ENCODE measurements at regions not wholly inside any gene's neighbourhood (a gene's known extent, or its start where the extent isn't known, plus 50 kb on each side); places are given as distances from the start of the nearest gene placed in this dataset.
"Not testable (repeated sequence)": the region's sequence is repeated elsewhere in the genome, so short reads cannot be mapped to it uniquely, and the experiment has no call there.

DNA sequence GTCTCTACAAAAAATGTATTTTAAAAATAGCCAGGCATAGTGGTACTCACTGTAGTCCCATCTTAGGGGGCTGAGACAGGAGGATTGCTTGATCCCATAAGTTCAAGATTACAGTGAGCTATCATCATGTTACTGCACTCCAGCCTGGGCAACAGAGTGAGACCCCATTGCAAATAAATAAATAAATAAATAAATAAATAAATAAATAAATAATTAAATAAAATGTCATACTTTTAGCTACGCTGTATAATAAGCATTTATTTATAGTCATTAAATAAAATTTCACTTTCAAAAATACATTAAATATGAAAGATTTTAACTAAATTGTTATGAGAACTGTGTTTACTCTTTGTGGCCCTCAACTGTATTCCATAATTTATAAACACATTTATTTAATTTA, 1124.2 kb downstream of the PCDH7 start:
- no peak for DNase-seq

DNA sequence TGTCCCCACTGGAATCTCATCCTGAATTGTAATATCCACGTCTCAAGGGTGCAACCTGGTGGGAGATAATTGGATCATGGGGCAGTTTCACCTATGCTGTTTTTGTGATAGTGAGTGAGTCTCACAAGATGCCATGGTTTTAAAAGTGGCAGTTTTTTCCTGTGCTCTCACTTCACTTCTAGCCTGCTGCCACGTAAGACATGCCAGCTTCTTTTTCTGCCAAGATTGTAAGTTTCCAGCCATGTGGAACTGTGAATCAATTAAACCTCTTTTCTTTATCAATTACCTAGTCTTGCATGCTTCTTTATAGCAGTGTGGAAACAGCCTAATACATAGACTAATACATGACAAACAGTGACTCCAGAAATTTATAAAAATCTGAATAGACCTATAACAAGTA, 1131.8 kb downstream of the PCDH7 start:
- no peak for DNase-seq

DNA sequence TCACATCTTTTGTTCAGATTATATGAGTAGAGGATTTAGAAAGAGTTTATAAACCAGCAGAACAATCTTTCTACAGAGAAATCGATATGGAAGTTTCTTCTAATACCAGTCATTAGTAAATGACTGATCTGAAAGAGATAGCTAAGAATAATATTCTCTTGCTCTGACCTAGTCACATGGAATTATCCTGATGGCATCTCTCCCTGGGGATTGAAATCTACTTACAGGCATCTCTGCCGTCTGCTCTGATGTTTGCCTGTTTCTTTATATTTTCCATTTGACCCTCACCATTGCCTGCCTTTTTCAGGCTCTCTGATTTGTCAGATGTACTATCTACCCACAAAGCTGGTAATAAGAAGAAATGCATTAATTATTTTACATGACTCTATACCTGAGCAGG, 1157.3 kb downstream of the PCDH7 start:
- DNase-seq = no peak

DNA sequence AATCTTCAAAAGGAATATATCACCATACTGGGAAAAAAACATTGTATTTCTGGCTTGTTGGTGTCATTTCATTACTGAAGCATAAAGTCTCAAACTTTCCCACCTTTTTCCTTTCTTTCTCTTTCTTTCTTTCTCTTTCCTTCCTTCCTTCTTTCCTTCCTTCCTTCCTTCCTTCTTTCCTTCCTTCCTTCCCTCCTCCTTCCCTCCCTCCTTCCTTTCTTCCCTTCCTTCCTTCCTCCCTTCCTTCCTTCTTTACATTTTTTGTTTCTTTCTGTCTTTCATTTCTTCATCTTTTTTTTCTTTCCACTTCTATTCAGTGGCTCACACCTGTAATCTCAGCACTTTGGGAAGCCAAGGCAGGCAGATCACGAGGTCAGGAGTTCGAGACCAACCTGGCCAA, 1160.7 kb downstream of the PCDH7 start:
- not testable (repeated sequence) for DNase-seq

DNA sequence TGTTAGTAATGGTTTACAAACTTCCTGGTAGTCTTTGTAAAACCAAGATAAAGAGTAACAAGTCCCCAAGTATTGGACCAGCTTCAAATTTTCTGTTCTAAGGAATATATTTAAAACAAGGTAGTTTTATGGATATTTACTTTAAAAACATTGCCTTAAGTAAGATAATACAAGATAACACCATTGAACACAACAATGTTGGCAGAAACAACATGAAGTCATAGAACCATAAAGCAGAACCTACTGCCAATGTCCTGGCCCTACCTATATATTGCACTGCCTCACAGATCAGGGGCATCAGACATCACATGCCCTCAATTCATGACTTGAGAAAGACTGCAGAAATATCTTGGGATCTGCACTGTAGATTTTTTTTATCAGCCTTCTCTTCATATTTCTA, 1176.2 kb downstream of the PCDH7 start:
- no peak for DNase-seq

DNA sequence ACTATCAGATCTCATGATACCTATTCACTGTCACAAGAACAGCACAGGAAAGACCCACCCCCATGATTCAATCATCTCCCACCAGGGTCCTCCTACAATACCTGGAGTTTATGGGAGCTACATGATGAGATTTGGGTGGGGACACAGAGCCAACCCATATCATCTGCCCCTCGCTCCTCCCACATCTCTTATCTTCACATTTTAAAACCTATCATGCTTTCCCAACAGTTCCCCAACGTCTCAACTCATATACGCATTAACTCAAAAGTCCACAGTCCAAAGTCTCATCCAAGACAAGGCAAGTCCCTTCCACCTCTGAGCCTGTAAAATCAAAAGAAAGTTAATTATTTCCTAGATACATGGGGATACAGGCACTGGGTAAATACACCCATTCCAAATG, 1185.2 kb downstream of the PCDH7 start:
- DNase-seq = no peak

- no peak for DNase-seq
These were observed 1188.1 kb downstream of the PCDH7 start for GRCh38 chr4:31908261-31908660.

GRCh38 chr4:31917334-31917733, 1197.2 kb downstream of the PCDH7 start:
- no peak for DNase-seq

DNA sequence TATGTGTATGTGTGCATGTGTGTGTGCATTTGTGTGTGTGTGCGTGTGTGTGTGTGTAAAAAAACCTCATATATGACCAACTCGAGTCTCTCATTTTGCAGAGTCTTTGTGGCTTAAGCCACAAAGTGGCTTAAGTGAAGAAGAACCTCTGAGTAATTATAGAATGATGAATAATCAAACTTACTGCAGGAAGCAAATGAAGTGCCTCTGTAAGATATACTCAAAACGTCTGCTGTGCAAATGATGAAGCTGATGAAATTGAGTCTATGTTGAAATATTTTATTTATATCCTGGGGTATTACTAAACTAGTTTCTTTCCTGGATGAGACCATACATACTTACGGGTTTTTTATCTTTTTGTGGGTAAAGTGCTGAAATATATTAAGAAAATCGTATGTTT, 1198.7 kb downstream of the PCDH7 start:
- DNase-seq = no peak

- no peak for DNase-seq
These were observed 1203.5 kb downstream of the PCDH7 start for GRCh38 chr4:31923634-31924033.

DNA sequence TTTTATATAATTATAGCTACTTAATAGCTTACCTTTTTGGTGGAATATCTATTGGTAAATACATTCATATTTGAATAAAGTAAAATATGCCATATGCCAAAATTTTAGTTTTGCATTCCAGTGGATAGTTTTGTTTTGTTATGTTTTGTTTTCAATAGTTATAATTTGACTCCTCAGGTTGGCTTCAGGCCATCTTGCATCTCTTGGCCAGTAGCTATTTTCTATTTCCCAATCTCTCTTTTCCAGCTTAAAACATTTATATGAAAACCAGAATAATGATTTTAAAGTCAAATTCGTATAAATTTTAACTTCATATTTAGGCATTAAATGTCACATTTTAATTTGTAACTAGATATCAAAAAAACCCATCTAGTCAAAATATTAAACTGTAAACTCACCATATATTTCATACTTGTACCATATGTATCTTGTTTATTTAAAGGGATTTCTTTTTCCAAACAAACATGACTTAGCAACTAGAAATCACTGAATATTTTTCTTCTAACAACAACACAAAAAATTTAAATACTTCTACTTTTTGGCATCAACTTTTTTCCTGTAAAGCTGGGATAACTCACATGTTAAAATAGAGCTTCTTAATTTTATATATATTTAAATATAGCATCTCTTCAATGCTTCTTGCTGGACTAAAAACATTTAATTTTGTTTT, 1209.6 kb downstream of the PCDH7 start:
- DNase-seq = no peak

GRCh38 chr4:31946456-31946855, 1226.3 kb downstream of the PCDH7 start:
- no peak for DNase-seq

- no peak for DNase-seq
These were observed 1226.9 kb downstream of the PCDH7 start for GRCh38 chr4:31947101-31947500.

DNA sequence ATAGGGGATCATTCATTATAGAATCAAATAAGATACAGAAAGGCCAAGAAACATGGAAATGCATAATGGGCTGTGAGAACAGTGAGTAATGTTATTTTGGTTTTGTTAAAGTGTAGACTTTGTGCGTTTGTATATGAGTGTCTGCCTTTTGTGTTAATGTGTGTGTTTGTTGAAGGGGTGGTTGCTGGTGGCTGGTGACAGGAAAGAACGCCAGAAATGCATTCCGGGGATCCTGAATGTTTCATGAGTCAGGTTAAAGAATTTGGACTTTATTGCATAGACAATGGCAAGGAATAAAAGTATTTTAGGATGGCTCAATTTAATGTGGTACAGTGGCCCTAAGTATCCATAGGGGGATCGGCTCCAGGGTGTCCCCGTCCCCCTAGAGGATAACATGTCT, 1228.9 kb downstream of the PCDH7 start:
- no peak for DNase-seq

GRCh38 chr4:31955346-31955745, 1235.2 kb downstream of the PCDH7 start:
- no peak for DNase-seq

GRCh38 chr4:31959972-31960371, 1239.8 kb downstream of the PCDH7 start:
- DNase-seq = no peak

DNA sequence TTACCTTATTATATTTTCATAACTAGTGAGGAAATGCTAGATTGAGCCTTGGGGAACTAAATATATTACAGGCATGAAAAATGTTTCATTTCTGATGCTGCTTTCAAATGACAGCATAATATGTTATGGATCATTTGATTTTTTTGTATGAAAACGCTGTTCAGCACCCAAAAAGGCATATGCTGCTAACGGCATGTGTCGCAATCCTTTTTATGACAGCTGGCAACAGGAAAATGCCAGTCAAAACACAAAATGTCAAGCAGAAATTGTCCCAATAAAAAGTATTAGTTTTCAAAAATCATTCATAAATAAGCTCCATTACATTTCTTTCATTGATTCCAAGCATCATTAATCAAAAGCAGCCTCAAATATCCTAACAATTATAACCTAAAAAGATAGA, 1244.5 kb downstream of the PCDH7 start:
- no peak for DNase-seq

DNA sequence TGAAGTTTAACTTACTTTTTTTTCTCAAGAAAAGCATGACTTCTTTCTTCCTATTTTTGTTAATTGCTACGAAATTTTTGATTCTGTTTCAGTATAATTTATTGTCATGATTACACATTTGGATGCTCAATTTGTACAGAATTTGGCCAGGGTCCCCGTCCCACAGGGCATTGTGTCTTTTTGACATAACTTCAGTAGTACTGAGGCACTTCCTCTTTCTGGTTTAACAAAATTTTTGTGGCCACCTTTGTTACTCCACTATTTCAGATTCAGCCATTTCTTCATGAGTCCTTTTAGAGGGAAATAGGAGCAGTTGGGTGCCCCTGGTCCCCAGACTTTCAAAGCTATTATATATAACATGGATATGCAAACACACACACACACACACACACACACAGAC, 1248.7 kb downstream of the PCDH7 start:
- no peak for DNase-seq

DNA sequence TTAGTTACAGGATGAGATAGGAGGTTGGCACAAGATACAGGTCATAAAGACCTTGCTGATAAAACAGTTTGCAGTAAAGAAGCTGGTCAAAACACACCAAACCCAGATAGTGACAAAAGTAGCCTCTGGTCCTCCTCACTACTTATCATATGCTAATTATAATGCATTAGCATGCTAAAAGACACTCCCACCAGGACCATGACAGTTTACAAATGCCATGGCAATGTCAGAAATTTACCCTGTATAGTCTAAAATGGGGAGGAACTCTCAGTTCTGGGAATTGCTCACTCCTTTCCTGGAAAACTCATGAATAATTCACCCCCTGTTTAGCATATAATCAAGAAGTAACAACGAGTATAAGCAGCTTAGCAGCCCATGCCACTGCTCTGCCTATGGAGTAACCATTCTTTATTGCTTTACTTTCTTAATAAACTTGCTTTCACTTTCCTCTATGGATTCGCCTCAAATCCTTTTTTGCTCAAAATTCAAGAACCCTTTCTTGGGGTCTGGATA, 1254.4 kb downstream of the PCDH7 start:
- no peak for DNase-seq

DNA sequence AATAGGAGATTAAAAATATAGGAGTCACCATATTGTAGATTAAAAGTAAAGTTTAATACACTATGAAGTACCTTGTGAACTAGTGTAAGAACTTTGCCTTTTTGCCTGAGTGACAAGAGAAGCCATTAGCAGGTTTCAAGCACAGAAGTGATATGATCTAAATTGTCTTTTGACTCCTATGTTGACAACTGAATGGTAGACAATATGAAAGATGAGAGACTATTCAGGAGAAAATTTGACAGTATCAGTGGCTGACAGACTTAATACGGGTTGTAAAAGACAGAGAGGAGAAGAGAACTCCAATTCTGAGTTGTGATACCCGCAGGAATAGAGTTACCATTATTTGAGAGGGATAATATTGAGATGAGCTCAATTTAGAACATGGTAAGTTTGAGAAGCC, 1259.8 kb downstream of the PCDH7 start:
- no peak for DNase-seq

DNA sequence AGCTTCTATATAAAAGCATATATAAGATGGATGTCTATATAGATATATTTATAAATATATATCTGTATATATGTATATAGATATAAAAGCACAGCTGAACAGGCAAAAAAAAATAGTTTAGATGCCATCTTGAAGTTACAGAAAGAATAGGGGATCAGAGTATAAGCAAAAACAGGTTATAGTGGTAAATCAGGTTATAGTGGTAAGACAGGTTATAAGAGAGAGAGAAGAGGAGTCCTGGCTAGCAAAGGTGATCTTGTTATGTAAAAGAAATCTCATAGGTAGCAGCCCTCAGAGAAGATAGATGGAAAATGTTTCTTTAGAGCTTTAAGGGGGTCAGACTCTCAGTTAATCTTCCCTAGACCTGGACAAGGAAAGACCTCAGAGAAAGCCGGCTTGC, 1263.1 kb downstream of the PCDH7 start:
- no peak for DNase-seq

- DNase-seq = no peak
These were observed 1263.5 kb downstream of the PCDH7 start for GRCh38 chr4:31983677-31984076.

DNA sequence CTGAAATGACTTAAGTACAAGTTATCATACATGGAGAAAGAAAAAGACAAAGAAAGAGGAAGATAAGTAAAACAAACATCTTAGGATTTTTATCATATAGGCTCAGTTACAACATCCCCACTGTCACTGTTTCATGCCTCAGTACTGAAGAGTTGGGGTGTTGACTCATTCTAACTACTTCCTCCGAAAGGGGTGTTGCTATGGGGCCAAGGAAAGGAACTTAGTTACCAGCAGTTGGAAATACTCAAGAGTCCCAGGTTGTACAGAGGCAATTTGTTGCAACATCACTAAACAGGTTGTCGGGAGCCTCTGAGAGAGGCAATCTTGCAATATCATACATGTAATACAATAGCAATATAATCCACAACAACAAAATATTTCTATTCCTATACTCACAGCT, 1264.7 kb downstream of the PCDH7 start:
- DNase-seq = no peak

DNA sequence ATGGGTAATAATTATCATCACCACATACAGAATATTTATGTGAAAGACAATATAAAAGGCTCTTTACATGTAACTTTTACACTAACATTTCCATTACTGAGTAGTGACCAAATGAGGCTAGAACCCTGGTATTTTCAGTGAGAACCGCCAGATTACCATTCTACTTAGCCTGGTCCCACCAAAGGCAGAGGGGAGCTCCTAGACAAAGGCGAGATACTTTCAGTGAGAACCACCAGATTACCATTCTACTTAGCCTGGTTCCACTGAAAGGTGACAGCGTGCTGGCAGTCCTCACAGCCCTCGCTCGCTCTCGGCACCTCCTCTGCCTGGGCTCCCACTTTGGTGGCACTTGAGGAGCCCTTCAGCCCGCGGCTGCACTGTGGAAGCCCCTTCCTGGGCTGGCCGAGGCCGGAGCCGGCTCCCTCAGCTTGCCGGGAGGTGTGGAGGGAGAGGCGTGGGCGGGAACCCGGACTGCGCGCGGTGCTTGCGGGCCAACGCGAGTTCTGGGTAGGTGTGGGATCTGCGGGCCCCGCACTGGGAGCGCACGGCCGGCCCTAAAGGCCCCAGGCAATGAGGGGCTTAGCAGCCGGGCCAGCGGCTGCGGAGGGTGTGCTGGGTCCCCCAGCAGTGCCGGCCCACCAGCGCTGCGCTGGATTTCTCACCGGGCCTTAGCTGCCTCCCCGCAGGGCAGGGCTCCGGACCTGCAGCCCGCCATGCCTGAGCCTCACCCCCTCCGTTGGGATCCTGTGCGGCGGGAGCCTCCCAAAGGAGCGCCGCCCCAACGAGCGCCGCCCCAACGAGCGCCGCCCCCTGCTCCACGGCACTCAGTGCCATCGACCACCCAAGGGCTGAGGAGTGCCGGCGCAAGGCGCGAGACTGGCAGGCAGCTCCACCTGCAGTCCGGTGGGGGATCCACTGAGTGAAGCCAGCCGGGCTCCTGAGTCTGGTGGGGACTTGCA, 1276.1 kb downstream of the PCDH7 start:
- no peak for DNase-seq

All from CD4-positive, alpha-beta T cell treated with Interleukin-21 for 1 hour (primary cell).